ENCODE measurements at regions not wholly inside any gene's neighbourhood (a gene's known extent, or its start where the extent isn't known, plus 50 kb on each side); places are given as distances from the start of the nearest gene placed in this dataset.
"Not testable (repeated sequence)": the region's sequence is repeated elsewhere in the genome, so short reads cannot be mapped to it uniquely, and the experiment has no call there.

DNA sequence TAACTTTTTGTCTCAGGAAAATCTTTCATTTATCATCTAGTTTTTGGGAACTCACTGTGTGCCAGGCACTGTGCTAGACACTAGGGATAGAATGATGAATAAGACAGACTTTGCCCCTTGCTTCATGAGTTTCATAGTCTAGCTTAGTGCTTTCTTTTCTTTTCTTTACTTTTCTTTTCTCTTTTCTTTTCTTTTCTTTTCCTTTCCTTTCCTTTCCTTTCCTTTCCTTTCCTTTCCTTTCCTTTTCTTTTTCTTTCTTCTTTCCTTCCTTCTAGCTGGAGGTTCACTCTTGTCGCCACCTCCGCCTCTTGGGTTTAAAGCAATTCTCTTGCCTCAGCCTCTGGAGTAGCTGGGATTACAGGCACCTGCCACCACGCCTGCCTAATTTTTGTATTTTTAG is 172.9 kb downstream of the EDEM1 start:
- Mint-ChIP-seq H3K9me3 (peaks cover 5 to 22% (median 13%) of the 10 kb centered on the region in 7 donors), H3K4me3 (no peak overlapping the region), H3K4me1 (no peaks in the 10 kb centered on the region), H3K27me3 (ENCODE audit: low read depth in 3 of 3) (peaks cover 0 to 4% (median 0%) of the 10 kb centered on the region in 3 donors), H3K27ac (no peak overlapping the region), H3K36me3 (no peaks in the 10 kb centered on the region)
- Histone ChIP-seq H3K4me3 (replicated peaks in 1 of 3; ENCODE audit: low read depth in 2 of 3, low read length in 3 of 3) (no peak overlapping the region), H3K4me2 (replicated peaks; ENCODE audit: extremely low read depth, low read length, poor library complexity, severe bottlenecking) (no peak overlapping the region), H3K9me3 (replicated peaks in 1 of 2; ENCODE audit: control insufficient read depth in 1 of 2, insufficient read depth in 1 of 2, low read length in 2 of 2) (no peaks in the 10 kb centered on the region), H3K36me3 (replicated peaks in 1 of 2; ENCODE audit: control insufficient read depth in 1 of 2, insufficient read depth in 2 of 2, low read length in 2 of 2) (no peaks in the 10 kb centered on the region), H2AFZ (ENCODE audit: insufficient read depth, low read depth, low read length, poor library complexity, severe bottlenecking) (no peak overlapping the region), H3K27me3 (ENCODE audit: control insufficient read depth in 2 of 2, insufficient read depth in 2 of 2, low read length in 2 of 2) (no peaks in the 10 kb centered on the region), H3K9ac (ENCODE audit: insufficient read depth, low read length, poor library complexity, severe bottlenecking) (no peak overlapping the region), H3K79me2 (ENCODE audit: insufficient read depth, low read length) (no peaks in the 10 kb centered on the region), H3K27ac (ENCODE audit: low read depth in 1 of 2, low read length in 2 of 2) (no peak overlapping the region), H3K4me1 (ENCODE audit: control insufficient read depth in 1 of 2, insufficient read depth in 2 of 2, low read length in 2 of 2) (no peaks in the 10 kb centered on the region), H4K20me1 (ENCODE audit: insufficient read depth, low read length) (no peaks in the 10 kb centered on the region)
- intact Hi-C loops (cut with micrococcal nuclease) = no loop called here
- WGBS (ENCODE audit: insufficient coverage) = no CpG with 5 or more reads among the region's 3 CpGs
- TF ChIP-seq, protein P1, sequence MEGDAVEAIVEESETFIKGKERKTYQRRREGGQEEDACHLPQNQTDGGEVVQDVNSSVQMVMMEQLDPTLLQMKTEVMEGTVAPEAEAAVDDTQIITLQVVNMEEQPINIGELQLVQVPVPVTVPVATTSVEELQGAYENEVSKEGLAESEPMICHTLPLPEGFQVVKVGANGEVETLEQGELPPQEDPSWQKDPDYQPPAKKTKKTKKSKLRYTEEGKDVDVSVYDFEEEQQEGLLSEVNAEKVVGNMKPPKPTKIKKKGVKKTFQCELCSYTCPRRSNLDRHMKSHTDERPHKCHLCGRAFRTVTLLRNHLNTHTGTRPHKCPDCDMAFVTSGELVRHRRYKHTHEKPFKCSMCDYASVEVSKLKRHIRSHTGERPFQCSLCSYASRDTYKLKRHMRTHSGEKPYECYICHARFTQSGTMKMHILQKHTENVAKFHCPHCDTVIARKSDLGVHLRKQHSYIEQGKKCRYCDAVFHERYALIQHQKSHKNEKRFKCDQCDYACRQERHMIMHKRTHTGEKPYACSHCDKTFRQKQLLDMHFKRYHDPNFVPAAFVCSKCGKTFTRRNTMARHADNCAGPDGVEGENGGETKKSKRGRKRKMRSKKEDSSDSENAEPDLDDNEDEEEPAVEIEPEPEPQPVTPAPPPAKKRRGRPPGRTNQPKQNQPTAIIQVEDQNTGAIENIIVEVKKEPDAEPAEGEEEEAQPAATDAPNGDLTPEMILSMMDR (IDR thresholded peaks at IDR 0.05) = no peak
- no peak for DNase-seq

DNA sequence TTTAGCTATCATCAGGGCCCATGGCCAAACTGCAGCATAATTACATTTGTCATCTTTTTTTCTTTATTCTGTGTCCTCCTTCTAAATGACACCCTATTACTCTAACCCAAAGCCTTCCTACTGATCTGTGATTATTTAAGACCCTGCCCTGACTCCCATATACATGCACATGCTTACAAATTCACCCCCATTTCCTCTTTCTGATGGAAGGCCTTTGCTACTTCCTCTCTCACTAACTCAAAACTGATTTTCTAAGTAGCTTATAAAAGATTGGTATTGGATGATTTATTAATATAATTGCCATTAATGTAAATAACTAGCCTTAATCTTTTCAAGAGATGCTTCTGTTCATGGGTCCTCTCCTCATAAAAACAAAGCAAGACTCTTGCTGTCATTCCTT is 179.2 kb downstream of the EDEM1 start:
- Histone ChIP-seq H3K36me3 (replicated peaks in 1 of 2; ENCODE audit: control insufficient read depth in 1 of 2, insufficient read depth in 2 of 2, low read length in 2 of 2) (no peaks in the 10 kb centered on the region), H4K20me1 (ENCODE audit: insufficient read depth, low read length) (no peaks in the 10 kb centered on the region), H3K79me2 (ENCODE audit: insufficient read depth, low read length) (no peaks in the 10 kb centered on the region), H3K4me1 (ENCODE audit: control insufficient read depth in 1 of 2, insufficient read depth in 2 of 2, low read length in 2 of 2) (no peaks in the 10 kb centered on the region), H3K4me2 (replicated peaks; ENCODE audit: extremely low read depth, low read length, poor library complexity, severe bottlenecking) (no peak overlapping the region), H3K9ac (ENCODE audit: insufficient read depth, low read length, poor library complexity, severe bottlenecking) (no peak overlapping the region), H3K27ac (ENCODE audit: low read depth in 1 of 2, low read length in 2 of 2) (no peak overlapping the region), H2AFZ (ENCODE audit: insufficient read depth, low read depth, low read length, poor library complexity, severe bottlenecking) (no peak overlapping the region), H3K9me3 (replicated peaks in 1 of 2; ENCODE audit: control insufficient read depth in 1 of 2, insufficient read depth in 1 of 2, low read length in 2 of 2) (no peaks in the 10 kb centered on the region), H3K27me3 (ENCODE audit: control insufficient read depth in 2 of 2, insufficient read depth in 2 of 2, low read length in 2 of 2) (no peaks in the 10 kb centered on the region), H3K4me3 (replicated peaks in 1 of 3; ENCODE audit: low read depth in 2 of 3, low read length in 3 of 3) (no peak overlapping the region)
- DNase-seq = no peak
- Mint-ChIP-seq H3K4me1 (peaks cover 2% of the 10 kb centered on the region), H3K9me3 (peaks cover 0 to 11% (median 4%) of the 10 kb centered on the region in 7 donors), H3K36me3 (no peaks in the 10 kb centered on the region), H3K4me3 (no peak overlapping the region), H3K27ac (no peak overlapping the region), H3K27me3 (ENCODE audit: low read depth in 3 of 3) (peaks cover 0 to 1% (median 0%) of the 10 kb centered on the region in 3 donors)
- TF ChIP-seq, protein P1 (IDR thresholded peaks at IDR 0.05) = no peak
- intact Hi-C loops (cut with micrococcal nuclease) = no loop called here

DNA sequence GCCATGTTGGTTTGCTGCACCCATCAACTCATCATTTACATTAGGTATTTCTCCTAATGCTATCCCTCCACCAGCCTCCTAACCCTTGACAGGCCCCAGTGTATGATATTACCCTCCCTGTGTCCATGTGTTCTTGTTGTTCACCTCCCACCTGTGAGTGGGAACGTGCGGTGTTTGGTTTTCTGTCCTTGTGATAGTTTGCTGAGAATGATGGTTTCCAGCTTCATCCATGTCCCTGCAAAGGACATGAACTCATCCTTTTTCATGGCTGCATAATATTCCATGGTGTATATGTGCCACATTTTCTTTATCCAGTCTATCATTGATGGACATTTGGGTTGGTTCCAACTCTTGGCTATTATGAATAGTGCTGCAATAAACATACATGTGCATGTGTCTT is 184.0 kb downstream of the EDEM1 start:
- intact Hi-C loops (cut with micrococcal nuclease); H3K4me3 Mint-ChIP-seq; H2AFZ ChIP-seq (ENCODE audit: insufficient read depth, low read depth, low read length, poor library complexity, severe bottlenecking): not testable (repeated sequence)

More for the DNA sequence above, 184.0 kb downstream of the EDEM1 start:
- H3K4me3 ChIP-seq (replicated peaks in 1 of 3; ENCODE audit: low read depth in 2 of 3, low read length in 3 of 3); H3K27ac Mint-ChIP-seq; H3K27ac ChIP-seq (ENCODE audit: low read depth in 1 of 2, low read length in 2 of 2); H3K79me2 ChIP-seq (ENCODE audit: insufficient read depth, low read length); H3K4me2 ChIP-seq (replicated peaks; ENCODE audit: extremely low read depth, low read length, poor library complexity, severe bottlenecking); H3K27me3 ChIP-seq (ENCODE audit: control insufficient read depth in 2 of 2, insufficient read depth in 2 of 2, low read length in 2 of 2); H4K20me1 ChIP-seq (ENCODE audit: insufficient read depth, low read length); DNase-seq; H3K9ac ChIP-seq (ENCODE audit: insufficient read depth, low read length, poor library complexity, severe bottlenecking); H3K36me3 ChIP-seq (replicated peaks in 1 of 2; ENCODE audit: control insufficient read depth in 1 of 2, insufficient read depth in 2 of 2, low read length in 2 of 2); H3K9me3 ChIP-seq (replicated peaks in 1 of 2; ENCODE audit: control insufficient read depth in 1 of 2, insufficient read depth in 1 of 2, low read length in 2 of 2); H3K27me3 Mint-ChIP-seq (ENCODE audit: low read depth in 3 of 3); H3K4me1 ChIP-seq (ENCODE audit: control insufficient read depth in 1 of 2, insufficient read depth in 2 of 2, low read length in 2 of 2); H3K4me1 Mint-ChIP-seq; H3K36me3 Mint-ChIP-seq: not testable (repeated sequence)
- no CpG with 5 or more reads among the region's 2 CpGs for WGBS (ENCODE audit: insufficient coverage)
- H3K9me3 Mint-ChIP-seq = peaks cover 2 to 11% (median 7%) of the 10 kb centered on the region in 7 donors
